ENCODE measurements at regions not wholly inside any gene's neighbourhood (a gene's known extent, or its start where the extent isn't known, plus 50 kb on each side); places are given as distances from the start of the nearest gene placed in this dataset.

DNA sequence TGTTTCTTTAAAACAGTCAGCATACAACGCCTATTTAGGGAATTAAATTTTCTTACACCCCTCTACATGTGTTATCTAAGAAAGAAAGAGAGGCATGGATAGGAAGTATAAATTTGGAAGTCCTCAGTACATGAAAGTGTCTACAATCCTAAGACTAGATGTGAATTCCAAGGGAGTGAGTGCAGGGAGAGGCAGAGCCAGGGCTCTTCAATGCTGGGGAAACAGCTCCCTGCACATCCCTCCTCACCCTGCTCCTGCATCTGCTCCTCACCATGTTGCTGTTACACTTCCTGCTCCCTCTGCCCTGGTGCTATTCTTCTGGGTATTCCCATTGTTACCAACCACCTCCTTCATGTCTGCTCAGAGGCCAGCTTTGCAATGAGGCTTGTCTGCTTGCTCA, 229.1 kb upstream of the AKR1E2 start:
- H3K27me3 ChIP-seq (ENCODE audit: insufficient read depth, low read length), result no peaks in the 10 kb centered on the region

DNA sequence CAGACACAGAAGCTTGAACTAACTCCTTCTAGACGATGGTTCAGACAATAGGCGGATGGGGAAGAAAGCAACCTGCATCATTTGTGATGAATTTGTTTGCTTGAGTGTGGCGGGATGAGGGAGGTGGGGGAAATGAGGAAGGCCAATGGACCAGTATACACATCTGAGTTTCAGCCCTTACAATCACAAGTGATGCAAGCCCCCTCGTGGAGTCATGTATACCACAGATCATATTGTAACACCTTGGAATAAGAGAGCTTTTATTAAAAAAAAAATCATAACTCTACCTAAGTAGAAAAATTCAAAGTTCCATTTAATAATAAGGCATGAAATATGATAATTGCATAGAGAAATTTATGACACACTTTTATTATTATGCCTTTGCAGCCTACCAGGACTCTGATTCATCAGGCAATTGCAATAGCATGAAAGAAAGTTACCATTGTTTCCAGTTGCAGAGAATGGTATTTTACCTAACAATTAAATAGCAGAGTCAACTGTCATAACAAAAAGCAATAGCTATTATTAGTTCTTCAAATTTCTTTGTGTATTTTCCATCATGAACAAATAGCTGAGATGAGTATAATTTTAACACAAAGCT, 230.2 kb upstream of the AKR1E2 start:
- Histone ChIP-seq H3K27ac (ENCODE audit: low read length) (no peak overlapping the region), H3K4me1 (ENCODE audit: insufficient read depth, low read length) (no peaks in the 10 kb centered on the region), H3K4me3 (ENCODE audit: low read length) (no peak overlapping the region), H3K9me3 (ENCODE audit: insufficient read depth, low read depth, low read length) (no peaks in the 10 kb centered on the region), H3K9ac (ENCODE audit: low read depth, low read length) (no peak overlapping the region), H3K27me3 (ENCODE audit: insufficient read depth, low read length) (no peaks in the 10 kb centered on the region), H3K36me3 (ENCODE audit: insufficient read depth, low read depth, low read length) (no peaks in the 10 kb centered on the region)

More for the DNA sequence above, 229.1 kb upstream of the AKR1E2 start:
- no peaks in the 10 kb centered on the region for H3K4me1 ChIP-seq (ENCODE audit: insufficient read depth, low read length)
- peaks cover 5% of the 10 kb centered on the region; the same call in 1 of the 2 replicates for H3K9me3 ChIP-seq (ENCODE audit: insufficient read depth, low read depth, low read length)
- H3K27ac ChIP-seq (ENCODE audit: low read length), result no peak overlapping the region
- H3K4me3 ChIP-seq (ENCODE audit: low read length), result no peak overlapping the region
- no peak overlapping the region for H3K9ac ChIP-seq (ENCODE audit: low read depth, low read length)
- H3K36me3 ChIP-seq (ENCODE audit: insufficient read depth, low read depth, low read length), result no peaks in the 10 kb centered on the region

DNA sequence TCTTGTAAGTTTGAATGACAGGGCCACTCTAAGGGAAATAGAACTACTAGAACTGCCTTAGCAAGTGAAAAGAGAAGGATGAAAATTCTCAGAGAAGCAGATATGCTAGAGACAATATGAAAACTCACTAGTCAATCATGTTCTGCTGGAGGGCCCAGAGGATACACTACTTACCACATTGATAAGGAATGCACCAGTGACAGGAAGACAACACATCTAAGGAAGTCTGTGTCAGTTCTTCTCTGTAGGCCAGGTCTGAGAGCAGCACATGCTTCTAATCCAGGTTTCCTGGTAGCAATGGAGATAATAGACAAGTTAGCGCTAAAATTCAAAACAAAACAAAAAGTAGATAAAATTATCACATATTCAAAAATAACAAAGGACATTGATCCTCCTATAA, 235.2 kb upstream of the AKR1E2 start:
- H3K4me1 ChIP-seq (ENCODE audit: insufficient read depth, low read length), result no peaks in the 10 kb centered on the region
- no peak overlapping the region for H3K4me3 ChIP-seq (ENCODE audit: low read length)
- no peak overlapping the region for H3K9ac ChIP-seq (ENCODE audit: low read depth, low read length)
- no peak overlapping the region for H3K27ac ChIP-seq (ENCODE audit: low read length)
- no peaks in the 10 kb centered on the region for H3K27me3 ChIP-seq (ENCODE audit: insufficient read depth, low read length)
- no peaks in the 10 kb centered on the region for H3K36me3 ChIP-seq (ENCODE audit: insufficient read depth, low read depth, low read length)
- H3K9me3 ChIP-seq (ENCODE audit: insufficient read depth, low read depth, low read length), result no peaks in the 10 kb centered on the region

DNA sequence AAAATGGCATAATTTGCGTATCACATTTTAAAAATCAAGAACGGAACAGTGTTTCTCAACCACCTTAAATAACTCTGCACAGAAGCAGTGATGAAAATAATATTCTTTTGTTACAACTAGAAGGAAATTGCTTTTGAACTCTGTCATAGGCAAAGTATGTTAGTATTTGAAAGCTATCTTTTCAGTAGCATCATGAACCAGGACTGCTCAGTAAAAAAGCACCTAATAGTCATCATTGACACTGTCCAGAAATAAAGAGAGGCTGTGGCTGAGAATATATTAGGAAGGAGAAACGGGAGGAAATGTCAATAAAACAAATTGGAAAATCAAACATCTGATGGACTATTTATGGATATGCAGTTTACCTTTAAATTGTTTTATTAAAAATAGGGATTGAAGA, 237.2 kb upstream of the AKR1E2 start:
- Histone ChIP-seq H3K4me3 (ENCODE audit: low read length) (no peak overlapping the region), H3K4me1 (ENCODE audit: insufficient read depth, low read length) (no peaks in the 10 kb centered on the region), H3K27ac (ENCODE audit: low read length) (no peak overlapping the region), H3K36me3 (ENCODE audit: insufficient read depth, low read depth, low read length) (no peaks in the 10 kb centered on the region), H3K27me3 (ENCODE audit: insufficient read depth, low read length) (no peaks in the 10 kb centered on the region), H3K9ac (ENCODE audit: low read depth, low read length) (no peak overlapping the region), H3K9me3 (ENCODE audit: insufficient read depth, low read depth, low read length) (no peaks in the 10 kb centered on the region)

DNA sequence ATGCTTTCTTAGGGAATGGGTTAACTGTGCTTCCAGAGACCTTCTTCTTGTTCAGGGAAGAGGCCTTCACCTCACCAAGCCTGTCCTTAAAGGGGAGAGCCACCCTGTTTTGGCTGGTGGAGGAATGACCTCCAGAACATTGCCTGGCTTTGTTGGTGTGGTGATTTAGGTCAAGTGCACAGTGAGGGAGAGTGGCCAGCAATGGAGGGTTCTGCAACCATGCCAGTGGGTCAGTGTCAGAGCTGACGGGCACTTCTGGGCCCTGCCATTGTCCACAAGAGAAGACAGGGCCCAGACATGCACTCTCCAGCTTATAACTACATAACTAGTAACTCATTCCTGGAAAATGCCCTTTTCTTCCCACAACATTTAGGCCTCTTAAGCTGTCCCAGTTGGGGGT, 238.5 kb upstream of the AKR1E2 start:
- no peaks in the 10 kb centered on the region for H3K4me1 ChIP-seq (ENCODE audit: insufficient read depth, low read length)
- no peaks in the 10 kb centered on the region for H3K27me3 ChIP-seq (ENCODE audit: insufficient read depth, low read length)
- no peak overlapping the region for H3K9ac ChIP-seq (ENCODE audit: low read depth, low read length)
- H3K4me3 ChIP-seq (ENCODE audit: low read length), result no peak overlapping the region
- H3K27ac ChIP-seq (ENCODE audit: low read length), result no peak overlapping the region
- no peaks in the 10 kb centered on the region for H3K36me3 ChIP-seq (ENCODE audit: insufficient read depth, low read depth, low read length)
- no peaks in the 10 kb centered on the region for H3K9me3 ChIP-seq (ENCODE audit: insufficient read depth, low read depth, low read length)

DNA sequence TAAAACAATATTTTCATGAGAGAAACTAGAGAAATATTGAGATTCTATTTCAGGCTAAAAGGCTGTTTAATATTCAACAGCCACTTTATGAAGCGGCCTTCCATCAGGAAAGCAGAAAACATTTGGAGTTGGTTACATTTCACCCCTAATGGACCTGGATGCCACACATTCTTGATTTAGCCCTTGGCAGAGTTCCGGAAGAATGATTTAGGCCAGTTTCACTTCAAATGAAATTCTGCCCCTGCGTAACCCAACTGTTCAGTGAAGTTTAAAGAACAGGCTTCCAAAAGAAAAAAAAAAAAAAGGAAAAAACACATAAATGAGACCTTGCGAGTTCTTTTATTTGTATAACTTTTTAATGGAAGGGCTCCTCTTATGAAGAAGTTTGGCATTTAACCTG, 239.2 kb upstream of the AKR1E2 start:
- no peak overlapping the region for H3K27ac ChIP-seq (ENCODE audit: low read length)
- H3K9me3 ChIP-seq (ENCODE audit: insufficient read depth, low read depth, low read length), result no peaks in the 10 kb centered on the region
- no peaks in the 10 kb centered on the region for H3K36me3 ChIP-seq (ENCODE audit: insufficient read depth, low read depth, low read length)
- no peaks in the 10 kb centered on the region for H3K27me3 ChIP-seq (ENCODE audit: insufficient read depth, low read length)
- H3K4me1 ChIP-seq (ENCODE audit: insufficient read depth, low read length), result no peaks in the 10 kb centered on the region
- no peak overlapping the region for H3K4me3 ChIP-seq (ENCODE audit: low read length)
- H3K9ac ChIP-seq (ENCODE audit: low read depth, low read length), result no peak overlapping the region

DNA sequence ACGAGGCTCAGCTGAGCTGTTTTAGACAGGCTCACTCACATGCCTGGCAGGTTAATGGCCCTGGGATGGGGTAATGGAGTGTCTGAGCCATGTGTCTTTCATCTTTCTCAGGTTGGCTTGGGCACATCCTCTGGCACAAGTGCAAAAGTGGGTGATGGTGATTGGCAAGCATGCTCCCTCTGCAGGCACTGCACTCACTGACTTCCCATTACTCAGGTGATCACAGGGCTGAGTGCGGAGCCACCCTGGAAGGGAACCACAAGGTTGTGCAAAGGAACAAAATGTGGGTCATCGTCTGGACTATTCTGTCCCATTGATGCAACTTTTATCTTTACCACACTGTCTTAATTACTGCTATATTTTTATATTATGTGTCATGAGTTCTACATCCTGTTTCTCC, 244.1 kb upstream of the AKR1E2 start:
- no peak overlapping the region for H3K27ac ChIP-seq (ENCODE audit: low read length)
- no peaks in the 10 kb centered on the region for H3K9me3 ChIP-seq (ENCODE audit: insufficient read depth, low read depth, low read length)
- H3K27me3 ChIP-seq (ENCODE audit: insufficient read depth, low read length), result no peaks in the 10 kb centered on the region
- no peak overlapping the region for H3K4me3 ChIP-seq (ENCODE audit: low read length)
- no peak overlapping the region for H3K9ac ChIP-seq (ENCODE audit: low read depth, low read length)
- H3K36me3 ChIP-seq (ENCODE audit: insufficient read depth, low read depth, low read length), result no peaks in the 10 kb centered on the region
- H3K4me1 ChIP-seq (ENCODE audit: insufficient read depth, low read length), result no peaks in the 10 kb centered on the region

DNA sequence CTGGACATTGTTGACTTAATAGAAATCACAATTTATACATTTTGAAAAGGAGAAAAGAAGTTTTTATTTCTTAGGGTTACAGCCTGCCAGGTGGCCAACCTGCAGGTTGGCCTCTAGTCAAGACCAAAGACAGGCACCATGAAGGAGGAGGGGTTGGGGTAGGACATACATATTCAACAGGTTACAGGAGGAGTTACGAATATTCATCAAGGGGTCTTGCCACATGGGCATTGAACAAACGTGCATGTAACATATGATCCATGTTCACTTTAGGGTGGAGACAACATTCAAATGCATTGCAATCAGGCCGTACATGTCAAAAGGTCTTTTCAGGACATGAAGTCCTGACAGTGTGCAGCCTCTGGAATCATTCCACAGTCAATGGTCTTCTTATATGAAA, 246.2 kb upstream of the AKR1E2 start:
- Histone ChIP-seq H3K4me3 (ENCODE audit: low read length) (no peak overlapping the region), H3K36me3 (ENCODE audit: insufficient read depth, low read depth, low read length) (no peaks in the 10 kb centered on the region), H3K9me3 (ENCODE audit: insufficient read depth, low read depth, low read length) (no peaks in the 10 kb centered on the region), H3K27me3 (ENCODE audit: insufficient read depth, low read length) (no peaks in the 10 kb centered on the region), H3K27ac (ENCODE audit: low read length) (no peak overlapping the region), H3K4me1 (ENCODE audit: insufficient read depth, low read length) (no peaks in the 10 kb centered on the region), H3K9ac (ENCODE audit: low read depth, low read length) (no peak overlapping the region)

DNA sequence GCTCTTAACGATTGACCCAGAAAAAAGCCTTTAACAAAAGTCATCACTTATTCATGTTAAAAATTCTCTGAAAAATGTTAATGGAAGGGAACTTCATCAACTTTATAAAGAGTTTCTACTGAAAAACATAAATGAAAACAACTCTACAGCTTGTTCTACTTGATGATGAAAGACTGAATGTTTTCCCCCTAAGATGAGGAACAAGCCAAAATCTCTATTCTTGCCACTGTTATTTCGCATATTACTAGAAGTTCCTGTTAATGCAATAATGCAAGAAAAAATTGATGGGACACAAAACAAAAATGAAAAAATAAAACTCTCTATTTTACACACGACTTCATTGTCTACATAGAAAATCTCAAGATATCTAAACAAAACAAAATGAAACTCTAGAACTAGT, 249.8 kb upstream of the AKR1E2 start:
- H3K27ac ChIP-seq (ENCODE audit: low read length), result no peak overlapping the region
- H3K36me3 ChIP-seq (ENCODE audit: insufficient read depth, low read depth, low read length), result no peaks in the 10 kb centered on the region
- no peaks in the 10 kb centered on the region for H3K27me3 ChIP-seq (ENCODE audit: insufficient read depth, low read length)
- H3K4me3 ChIP-seq (ENCODE audit: low read length), result no peak overlapping the region
- H3K4me1 ChIP-seq (ENCODE audit: insufficient read depth, low read length), result no peaks in the 10 kb centered on the region
- H3K9me3 ChIP-seq (ENCODE audit: insufficient read depth, low read depth, low read length), result no peaks in the 10 kb centered on the region
- H3K9ac ChIP-seq (ENCODE audit: low read depth, low read length), result no peak overlapping the region

DNA sequence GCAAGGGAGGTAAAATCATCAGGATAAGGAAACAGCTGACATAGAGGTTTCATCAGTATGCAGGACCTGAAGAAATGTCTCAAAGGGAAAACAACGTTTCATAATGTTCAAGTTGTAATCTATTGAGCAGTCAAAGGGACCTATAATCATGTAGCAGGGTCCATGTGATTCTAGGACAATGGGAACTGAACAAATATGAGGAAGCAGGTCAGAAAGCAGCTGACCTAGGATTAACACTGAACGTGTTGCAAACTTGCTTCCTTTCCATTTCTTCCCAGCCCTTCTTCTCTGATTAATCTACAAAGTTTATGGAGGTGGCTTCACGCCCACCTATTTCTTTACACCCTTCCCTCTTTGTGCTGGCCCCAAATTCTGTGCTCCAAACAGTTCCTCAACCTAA, 256.9 kb upstream of the AKR1E2 start:
- Histone ChIP-seq H3K27me3 (ENCODE audit: insufficient read depth, low read length) (no peaks in the 10 kb centered on the region), H3K36me3 (ENCODE audit: insufficient read depth, low read depth, low read length) (no peaks in the 10 kb centered on the region), H3K27ac (ENCODE audit: low read length) (no peak overlapping the region), H3K4me3 (ENCODE audit: low read length) (no peak overlapping the region), H3K9me3 (ENCODE audit: insufficient read depth, low read depth, low read length) (no peaks in the 10 kb centered on the region), H3K9ac (ENCODE audit: low read depth, low read length) (no peak overlapping the region), H3K4me1 (ENCODE audit: insufficient read depth, low read length) (no peaks in the 10 kb centered on the region)

DNA sequence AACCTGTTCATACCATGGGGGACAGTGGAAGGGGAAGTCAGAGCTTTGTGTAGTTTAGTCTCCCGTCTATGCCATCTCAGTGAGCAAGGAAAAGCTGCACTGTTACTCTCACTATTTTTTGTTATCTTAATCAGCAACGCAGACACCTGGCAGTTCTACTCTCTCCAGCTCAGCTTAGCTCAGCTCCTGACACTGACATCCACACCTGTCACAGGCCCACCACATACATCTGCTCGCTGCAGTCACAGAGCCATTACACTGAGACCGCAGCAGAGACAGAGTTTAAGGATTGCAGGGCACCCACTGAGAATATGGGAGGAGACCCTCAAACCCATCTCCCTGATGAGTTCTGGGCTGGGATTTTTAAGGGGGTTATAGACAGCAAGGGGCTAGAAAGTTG, 257.3 kb upstream of the AKR1E2 start:
- no peaks in the 10 kb centered on the region for H3K4me1 ChIP-seq (ENCODE audit: insufficient read depth, low read length)
- H3K4me3 ChIP-seq (ENCODE audit: low read length), result no peak overlapping the region
- no peaks in the 10 kb centered on the region for H3K36me3 ChIP-seq (ENCODE audit: insufficient read depth, low read depth, low read length)
- no peaks in the 10 kb centered on the region for H3K27me3 ChIP-seq (ENCODE audit: insufficient read depth, low read length)
- H3K27ac ChIP-seq (ENCODE audit: low read length), result no peak overlapping the region
- H3K9me3 ChIP-seq (ENCODE audit: insufficient read depth, low read depth, low read length), result no peaks in the 10 kb centered on the region
- no peak overlapping the region for H3K9ac ChIP-seq (ENCODE audit: low read depth, low read length)

DNA sequence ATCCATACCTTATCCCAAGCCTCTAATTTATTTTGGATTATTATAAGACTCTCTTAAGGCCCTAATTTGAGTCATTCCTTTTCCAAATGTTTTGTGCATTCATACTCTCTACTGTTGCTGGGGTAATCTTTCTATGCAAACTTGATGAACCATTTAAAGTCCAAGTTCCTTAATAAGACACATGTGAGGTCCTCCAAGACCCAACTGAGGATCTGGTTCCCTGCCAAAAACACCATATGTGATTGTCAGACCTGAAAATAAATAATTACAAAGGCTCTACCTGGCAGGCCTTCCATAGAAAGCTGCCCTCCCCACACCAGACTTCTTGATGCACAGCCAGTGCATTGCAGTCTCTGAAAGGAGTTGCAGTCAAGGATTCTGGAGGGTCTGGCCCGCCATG, 257.9 kb upstream of the AKR1E2 start:
- no peaks in the 10 kb centered on the region for H3K9me3 ChIP-seq (ENCODE audit: insufficient read depth, low read depth, low read length)

DNA sequence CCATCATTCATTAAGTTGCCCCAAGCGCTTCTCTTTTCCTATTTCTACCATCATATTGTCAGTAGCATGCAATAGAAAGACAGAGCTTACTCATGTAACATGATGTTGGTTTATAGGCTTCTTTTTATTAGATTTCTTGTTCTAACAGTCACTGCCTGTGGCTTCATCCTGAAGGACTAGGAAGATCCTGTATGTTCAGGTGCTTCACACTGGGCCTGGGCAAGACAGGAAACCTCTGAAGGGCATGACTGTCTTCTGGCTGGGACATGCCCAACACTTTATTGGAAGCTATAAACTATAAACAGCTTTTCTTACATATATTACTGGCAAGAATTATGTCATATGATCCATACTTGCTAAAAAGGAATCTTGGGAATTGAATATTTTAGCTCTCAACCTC, 258.4 kb upstream of the AKR1E2 start:
- Histone ChIP-seq H3K27me3 (ENCODE audit: insufficient read depth, low read length) (no peaks in the 10 kb centered on the region), H3K27ac (ENCODE audit: low read length) (no peak overlapping the region), H3K4me1 (ENCODE audit: insufficient read depth, low read length) (no peaks in the 10 kb centered on the region), H3K9me3 (ENCODE audit: insufficient read depth, low read depth, low read length) (no peaks in the 10 kb centered on the region), H3K9ac (ENCODE audit: low read depth, low read length) (no peak overlapping the region), H3K36me3 (ENCODE audit: insufficient read depth, low read depth, low read length) (no peaks in the 10 kb centered on the region), H3K4me3 (ENCODE audit: low read length) (no peak overlapping the region)

More for the DNA sequence above, 257.9 kb upstream of the AKR1E2 start:
- no peaks in the 10 kb centered on the region for H3K36me3 ChIP-seq (ENCODE audit: insufficient read depth, low read depth, low read length)
- H3K4me1 ChIP-seq (ENCODE audit: insufficient read depth, low read length), result no peaks in the 10 kb centered on the region
- no peak overlapping the region for H3K9ac ChIP-seq (ENCODE audit: low read depth, low read length)
- no peak overlapping the region for H3K27ac ChIP-seq (ENCODE audit: low read length)
- H3K4me3 ChIP-seq (ENCODE audit: low read length), result no peak overlapping the region
- H3K27me3 ChIP-seq (ENCODE audit: insufficient read depth, low read length), result no peaks in the 10 kb centered on the region
